ENCODE measurements at regions not wholly inside any gene's neighbourhood (a gene's known extent, or its start where the extent isn't known, plus 50 kb on each side); places are given as distances from the start of the nearest gene placed in this dataset.

DNA sequence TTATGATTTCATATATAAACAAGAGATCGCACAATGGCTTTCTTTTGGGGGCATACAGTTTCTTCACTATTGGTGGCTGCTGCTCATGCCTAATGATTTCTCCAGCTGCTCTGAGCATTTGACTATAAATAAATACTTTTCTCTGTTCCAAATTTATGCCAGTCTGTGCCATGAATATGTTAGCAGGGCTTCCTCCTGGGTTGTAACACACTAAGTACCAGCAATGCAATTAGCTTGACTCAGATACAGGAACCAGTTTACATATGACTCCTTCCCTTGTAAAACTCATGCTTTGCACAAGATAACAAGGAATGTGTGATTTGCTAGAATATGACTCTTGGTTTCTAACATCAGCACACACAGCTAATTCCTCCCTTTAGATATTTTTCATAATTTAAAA is 1629.7 kb downstream of the NCAM2 start (continued):
- TF ChIP-seq RCOR1 (conservative IDR thresholded peaks at IDR 0.05; ENCODE audit: low read depth, low read length) = no peak
- TF ChIP-seq ATF7 (IDR thresholded peaks at IDR 0.05; ENCODE audit: low read depth) = no peak
- TF ChIP-seq ZZZ3 (IDR thresholded peaks at IDR 0.05; ENCODE audit: control insufficient read depth, insufficient read length, low read depth) = no peak
- no peak for TF ChIP-seq HDGF (IDR thresholded peaks at IDR 0.05)

DNA sequence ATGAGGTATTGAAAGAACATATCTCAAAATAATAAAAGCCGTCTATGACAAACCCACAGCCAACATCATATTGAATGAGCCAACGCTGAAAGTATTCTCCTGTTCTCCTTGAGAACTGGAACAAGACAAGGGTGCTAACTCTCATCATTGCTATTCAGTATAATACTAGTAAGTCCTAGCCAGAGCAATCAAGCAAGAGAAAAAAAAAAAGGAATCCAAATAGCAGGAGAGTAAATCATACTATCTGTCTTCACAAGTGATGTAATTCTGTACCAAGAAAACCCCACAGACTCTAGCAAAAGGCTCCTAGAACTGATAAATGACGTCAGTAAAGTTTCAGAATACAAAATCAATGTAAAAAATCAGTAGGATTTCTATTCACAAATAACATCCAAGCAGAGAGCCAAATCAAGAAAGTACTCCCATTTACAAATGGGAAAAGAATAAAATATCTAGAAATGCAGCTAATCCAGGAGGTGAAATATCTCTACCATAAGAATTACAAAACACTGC is 1632.8 kb downstream of the NCAM2 start:
- no peak overlapping the region for H2AFZ ChIP-seq (ENCODE audit: control insufficient read depth, low read depth, low read length)
- no peak for DNase-seq (ENCODE audit: low read depth, low spot score)
- intact Hi-C loops (cut with micrococcal nuclease; ENCODE audit: unreplicated experiment) = no loop called here
- H3K4me3 ChIP-seq = no peak overlapping the region
- FAIRE-seq = no peak
- no peak overlapping the region for H3K9ac ChIP-seq (ENCODE audit: control insufficient read depth, insufficient read depth, low read length)
- ChIA-PET SMC1A (ENCODE audit: uncharacterized antibody, unreplicated experiment) (no interaction called here), RAD21 (ENCODE audit: unreplicated experiment) (no interaction called here), POLR2A (no interaction called here), CTCF (interaction anchor here (0.6 kb wide), 1 partner anchor 119 kb away, joined by 3 read pairs; no protein-coding TSS in a partner anchor)
- no peaks in the 10 kb centered on the region for H3K79me2 ChIP-seq (ENCODE audit: control insufficient read depth, insufficient read depth, low read length)
- no TSS peak for BruUV-seq (replicated peaks)
- no peaks in the 10 kb centered on the region for H3K9me3 ChIP-seq (replicated peaks; ENCODE audit: control insufficient read depth, insufficient read depth, low read length)
- WGBS (ENCODE audit: insufficient coverage, insufficient replicate concordance, low lambda C conversion rate, missing lambda C conversion rate) = 0% methylated on average over 3 of the region's 3 CpGs
- no peaks in the 10 kb centered on the region for H3K4me1 ChIP-seq (ENCODE audit: control insufficient read depth, insufficient read depth, low read length)
- no peak for ATAC-seq
- no peaks in the 10 kb centered on the region for H3K36me3 ChIP-seq (ENCODE audit: control insufficient read depth in 2 of 2, insufficient read depth in 2 of 2, low read length in 1 of 2)
- in situ Hi-C loops (cut with MboI) = no loop called here
- no peak overlapping the region for H3K27ac ChIP-seq (ENCODE audit: control insufficient read depth, insufficient read depth)
- H3K27me3 ChIP-seq (replicated peaks in 1 of 2; ENCODE audit: control insufficient read depth in 2 of 2, insufficient read depth in 2 of 2, low read length in 1 of 2) = no peaks in the 10 kb centered on the region
- no peaks in the 10 kb centered on the region for H4K20me1 ChIP-seq (ENCODE audit: control insufficient read depth, insufficient read depth)
- H3K4me2 ChIP-seq (ENCODE audit: control insufficient read depth, insufficient read depth) = no peak overlapping the region
- TF ChIP-seq BACH1 (IDR thresholded peaks at IDR 0.05; ENCODE audit: borderline replicate concordance) (no peak), JUND (IDR thresholded peaks at IDR 0.05; ENCODE audit: low read depth, low read length) (no peak), KDM1A (IDR thresholded peaks at IDR 0.05; ENCODE audit: borderline replicate concordance) (no peak), TCF7 (IDR thresholded peaks at IDR 0.05; ENCODE audit: borderline replicate concordance) (no peak), NFXL1 (IDR thresholded peaks at IDR 0.05; ENCODE audit: borderline replicate concordance) (no peak), CHD1 (IDR thresholded peaks at IDR 0.05; ENCODE audit: low read depth, low read length) (no peak), ETV6 (conservative IDR thresholded peaks at IDR 0.05 in 1 of 2, IDR thresholded peaks at IDR 0.05 in 1 of 2; ENCODE audit: borderline replicate concordance in 1 of 2, low read depth in 1 of 2) (no peak), POLR2A (IDR thresholded peaks at IDR 0.05; ENCODE audit: low read depth, low read length) (no peak), IKZF2 (IDR thresholded peaks at IDR 0.05) (no peak), SREBF2 (IDR thresholded peaks at IDR 0.05; ENCODE audit: low read length) (no peak)
- TF ChIP-seq, protein P1, sequence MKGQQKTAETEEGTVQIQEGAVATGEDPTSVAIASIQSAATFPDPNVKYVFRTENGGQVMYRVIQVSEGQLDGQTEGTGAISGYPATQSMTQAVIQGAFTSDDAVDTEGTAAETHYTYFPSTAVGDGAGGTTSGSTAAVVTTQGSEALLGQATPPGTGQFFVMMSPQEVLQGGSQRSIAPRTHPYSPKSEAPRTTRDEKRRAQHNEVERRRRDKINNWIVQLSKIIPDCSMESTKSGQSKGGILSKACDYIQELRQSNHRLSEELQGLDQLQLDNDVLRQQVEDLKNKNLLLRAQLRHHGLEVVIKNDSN (IDR thresholded peaks at IDR 0.05; ENCODE audit: borderline replicate concordance, extremely low read length, insufficient read depth, low read depth, low read length) = no peak
- TF ChIP-seq, protein P2, sequence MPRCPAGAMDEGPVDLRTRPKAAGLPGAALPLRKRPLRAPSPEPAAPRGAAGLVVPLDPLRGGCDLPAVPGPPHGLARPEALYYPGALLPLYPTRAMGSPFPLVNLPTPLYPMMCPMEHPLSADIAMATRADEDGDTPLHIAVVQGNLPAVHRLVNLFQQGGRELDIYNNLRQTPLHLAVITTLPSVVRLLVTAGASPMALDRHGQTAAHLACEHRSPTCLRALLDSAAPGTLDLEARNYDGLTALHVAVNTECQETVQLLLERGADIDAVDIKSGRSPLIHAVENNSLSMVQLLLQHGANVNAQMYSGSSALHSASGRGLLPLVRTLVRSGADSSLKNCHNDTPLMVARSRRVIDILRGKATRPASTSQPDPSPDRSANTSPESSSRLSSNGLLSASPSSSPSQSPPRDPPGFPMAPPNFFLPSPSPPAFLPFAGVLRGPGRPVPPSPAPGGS (IDR thresholded peaks at IDR 0.05; ENCODE audit: borderline replicate concordance, insufficient read depth, low read depth, low read length, poor library complexity, severe bottlenecking) = no peak
- TF ChIP-seq, protein P3, sequence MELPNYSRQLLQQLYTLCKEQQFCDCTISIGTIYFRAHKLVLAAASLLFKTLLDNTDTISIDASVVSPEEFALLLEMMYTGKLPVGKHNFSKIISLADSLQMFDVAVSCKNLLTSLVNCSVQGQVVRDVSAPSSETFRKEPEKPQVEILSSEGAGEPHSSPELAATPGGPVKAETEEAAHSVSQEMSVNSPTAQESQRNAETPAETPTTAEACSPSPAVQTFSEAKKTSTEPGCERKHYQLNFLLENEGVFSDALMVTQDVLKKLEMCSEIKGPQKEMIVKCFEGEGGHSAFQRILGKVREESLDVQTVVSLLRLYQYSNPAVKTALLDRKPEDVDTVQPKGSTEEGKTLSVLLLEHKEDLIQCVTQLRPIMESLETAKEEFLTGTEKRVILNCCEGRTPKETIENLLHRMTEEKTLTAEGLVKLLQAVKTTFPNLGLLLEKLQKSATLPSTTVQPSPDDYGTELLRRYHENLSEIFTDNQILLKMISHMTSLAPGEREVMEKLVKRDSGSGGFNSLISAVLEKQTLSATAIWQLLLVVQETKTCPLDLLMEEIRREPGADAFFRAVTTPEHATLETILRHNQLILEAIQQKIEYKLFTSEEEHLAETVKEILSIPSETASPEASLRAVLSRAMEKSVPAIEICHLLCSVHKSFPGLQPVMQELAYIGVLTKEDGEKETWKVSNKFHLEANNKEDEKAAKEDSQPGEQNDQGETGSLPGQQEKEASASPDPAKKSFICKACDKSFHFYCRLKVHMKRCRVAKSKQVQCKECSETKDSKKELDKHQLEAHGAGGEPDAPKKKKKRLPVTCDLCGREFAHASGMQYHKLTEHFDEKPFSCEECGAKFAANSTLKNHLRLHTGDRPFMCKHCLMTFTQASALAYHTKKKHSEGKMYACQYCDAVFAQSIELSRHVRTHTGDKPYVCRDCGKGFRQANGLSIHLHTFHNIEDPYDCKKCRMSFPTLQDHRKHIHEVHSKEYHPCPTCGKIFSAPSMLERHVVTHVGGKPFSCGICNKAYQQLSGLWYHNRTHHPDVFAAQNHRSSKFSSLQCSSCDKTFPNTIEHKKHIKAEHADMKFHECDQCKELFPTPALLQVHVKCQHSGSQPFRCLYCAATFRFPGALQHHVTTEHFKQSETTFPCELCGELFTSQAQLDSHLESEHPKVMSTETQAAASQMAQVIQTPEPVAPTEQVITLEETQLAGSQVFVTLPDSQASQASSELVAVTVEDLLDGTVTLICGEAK (IDR thresholded peaks at IDR 0.05; ENCODE audit: borderline replicate concordance) = no peak
